Endodermal cell (in vitro differentiated cells): ENCODE measurements at regions not wholly inside any gene's neighbourhood (a gene's known extent, or its start where the extent isn't known, plus 50 kb on each side); places are given as distances from the start of the nearest gene placed in this dataset.
A peak's percentile ranks its signal among the peaks of the same experiment; 100 is the strongest.

Experiments used
- DNase-seq: peaks from one replicate; pipeline ENCODE4 v3.0.0-alpha.2; 2017
- H3K27ac ChIP-seq: 2 replicates; pipeline ENCODE4 v1.5.1; 2013; ENCODE audit warnings: mild to moderate bottlenecking, low read depth, low read length, moderate library complexity
- H3K27me3 ChIP-seq: 2 replicates; pipeline ENCODE4 v1.6.1; 2013; ENCODE audit warnings: mild to moderate bottlenecking, low read length, moderate library complexity; ENCODE audit not compliant: insufficient read depth, control insufficient read depth, poor library complexity, severe bottlenecking
- H3K36me3 ChIP-seq: 2 replicates; pipeline ENCODE4 v1.7.0; 2013; ENCODE audit warnings: mild to moderate bottlenecking, low read length, moderate library complexity; ENCODE audit not compliant: control insufficient read depth, insufficient read depth
- H3K4me1 ChIP-seq: one replicate; pipeline ENCODE4 v1.7.0; 2013; ENCODE audit warnings: low read length; ENCODE audit not compliant: control insufficient read depth, insufficient read depth
- H3K4me3 ChIP-seq: 2 replicates; pipeline ENCODE4 v1.5.1; 2013; ENCODE audit warnings: mild to moderate bottlenecking, low read length, moderate library complexity
- H3K9ac ChIP-seq: 2 replicates; pipeline ENCODE4 v1.6.1; 2013; ENCODE audit warnings: mild to moderate bottlenecking, low read length, moderate library complexity; ENCODE audit not compliant: poor library complexity, severe bottlenecking; ENCODE audit errors: extremely low read depth
- H3K9me3 ChIP-seq: 2 replicates; pipeline ENCODE4 v1.6.1; 2013; ENCODE audit warnings: mild to moderate bottlenecking, low read length, moderate library complexity; ENCODE audit not compliant: control insufficient read depth
- H3K27ac Mint-ChIP-seq: 2 replicates; pipeline ENCODE4 v1.8.0; 2020; ENCODE audit warnings: mixed read lengths
- H3K27me3 Mint-ChIP-seq: 2 replicates; pipeline ENCODE4 v1.8.0; 2021; ENCODE audit warnings: mild to moderate bottlenecking, mixed read lengths; ENCODE audit not compliant: insufficient read depth
- H3K36me3 Mint-ChIP-seq: 2 replicates; pipeline ENCODE4 v1.8.0; 2020; ENCODE audit warnings: low read depth, mixed read lengths
- H3K4me1 Mint-ChIP-seq: 2 replicates; pipeline ENCODE4 v1.8.0; 2020; ENCODE audit warnings: mixed read lengths
- H3K4me3 Mint-ChIP-seq: 2 replicates; pipeline ENCODE4 v1.8.0; 2020; ENCODE audit warnings: mild to moderate bottlenecking, moderate library complexity, mixed read lengths
- H3K9me3 Mint-ChIP-seq: 2 replicates; pipeline ENCODE4 v1.8.0; 2020; ENCODE audit warnings: mild to moderate bottlenecking, mixed read lengths
- WGBS, 2 experiments: methylation state at CpG; one replicate each; pipeline versions ENCODE4 v1.1.5 to v1.1.7; 2013; ENCODE audit warnings: missing lambda C conversion rate in 2 of 2, mixed read lengths in 1 of 2; ENCODE audit not compliant: insufficient coverage in 1 of 2, insufficient read length in 1 of 2; 5-methylcytosine and 5-hydroxymethylcytosine counted together
- TF ChIP-seq, protein P1 (sequence below): fragments of 200-600 bp; sonication (generic); conservative IDR thresholded peaks from 2 replicates; pipeline ENCODE4 v1.5.0; 2021; ENCODE audit warnings: antibody characterized with exemption, mild to moderate bottlenecking

DNA sequence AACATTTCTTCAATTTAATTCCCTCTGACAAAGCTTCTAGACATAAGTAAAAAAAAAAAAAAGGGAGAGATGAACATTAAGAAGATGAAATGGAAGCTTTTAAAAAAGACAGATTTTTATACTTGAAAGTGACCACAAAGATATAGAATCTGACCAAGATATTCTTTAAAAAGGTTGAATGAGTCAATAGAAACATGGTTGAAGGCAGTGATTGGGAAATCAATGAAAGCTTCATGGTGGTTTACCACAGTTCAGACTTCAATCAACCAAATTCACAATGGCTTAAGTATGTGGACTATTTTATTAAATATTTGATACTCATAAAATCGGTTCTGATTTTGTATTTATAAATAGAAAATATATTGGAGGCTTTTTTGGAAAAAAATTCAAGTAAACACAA, 248.4 kb upstream of the HSF2 start:
- Histone ChIP-seq H3K27ac (no peak overlapping the region), H3K4me1 (peaks cover 2% of the 10 kb centered on the region), H3K36me3 (no peaks in the 10 kb centered on the region), H3K9ac (no peak overlapping the region), H3K4me3 (no peak overlapping the region), H3K9me3 (no peaks in the 10 kb centered on the region), H3K27me3 (no peaks in the 10 kb centered on the region)
- Mint-ChIP-seq H3K4me3 (no peak overlapping the region), H3K27me3 (no peaks in the 10 kb centered on the region), H3K27ac (no peak overlapping the region), H3K36me3 (no peaks in the 10 kb centered on the region), H3K9me3 (no peaks in the 10 kb centered on the region), H3K4me1 (peaks cover 14% of the 10 kb centered on the region)
- DNase-seq: no peak
- TF ChIP-seq, protein P1, sequence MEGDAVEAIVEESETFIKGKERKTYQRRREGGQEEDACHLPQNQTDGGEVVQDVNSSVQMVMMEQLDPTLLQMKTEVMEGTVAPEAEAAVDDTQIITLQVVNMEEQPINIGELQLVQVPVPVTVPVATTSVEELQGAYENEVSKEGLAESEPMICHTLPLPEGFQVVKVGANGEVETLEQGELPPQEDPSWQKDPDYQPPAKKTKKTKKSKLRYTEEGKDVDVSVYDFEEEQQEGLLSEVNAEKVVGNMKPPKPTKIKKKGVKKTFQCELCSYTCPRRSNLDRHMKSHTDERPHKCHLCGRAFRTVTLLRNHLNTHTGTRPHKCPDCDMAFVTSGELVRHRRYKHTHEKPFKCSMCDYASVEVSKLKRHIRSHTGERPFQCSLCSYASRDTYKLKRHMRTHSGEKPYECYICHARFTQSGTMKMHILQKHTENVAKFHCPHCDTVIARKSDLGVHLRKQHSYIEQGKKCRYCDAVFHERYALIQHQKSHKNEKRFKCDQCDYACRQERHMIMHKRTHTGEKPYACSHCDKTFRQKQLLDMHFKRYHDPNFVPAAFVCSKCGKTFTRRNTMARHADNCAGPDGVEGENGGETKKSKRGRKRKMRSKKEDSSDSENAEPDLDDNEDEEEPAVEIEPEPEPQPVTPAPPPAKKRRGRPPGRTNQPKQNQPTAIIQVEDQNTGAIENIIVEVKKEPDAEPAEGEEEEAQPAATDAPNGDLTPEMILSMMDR: no peak
- no CpG with 5 or more reads among the region's 1 CpG for WGBS, 2 experiments

DNA sequence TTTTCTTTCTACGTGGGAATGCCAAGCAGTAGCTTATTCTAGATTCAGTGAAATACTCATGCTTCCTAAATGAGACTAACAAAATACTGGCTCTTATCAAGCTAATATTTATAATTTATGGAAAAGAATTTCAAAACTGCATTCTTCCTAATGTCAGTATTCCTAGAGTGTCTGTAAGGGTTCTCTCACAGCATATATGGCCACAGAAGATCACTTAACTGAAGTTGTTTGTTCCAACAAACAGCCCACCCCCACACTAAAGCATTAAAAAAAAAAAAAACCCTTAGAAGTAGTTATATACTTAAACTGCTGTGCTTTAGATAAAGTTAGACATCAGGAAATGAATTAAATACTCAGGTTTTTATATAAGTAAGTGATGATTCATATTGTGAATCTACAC, 247.7 kb upstream of the HSF2 start:
- Histone ChIP-seq H3K9me3 (no peaks in the 10 kb centered on the region), H3K9ac (no peak overlapping the region), H3K27ac (no peak overlapping the region), H3K27me3 (no peaks in the 10 kb centered on the region), H3K4me1 (peaks cover 2% of the 10 kb centered on the region), H3K4me3 (no peak overlapping the region), H3K36me3 (no peaks in the 10 kb centered on the region)
- DNase-seq: no peak
- TF ChIP-seq, protein P1: no peak
- peaks cover 14% of the 10 kb centered on the region for H3K4me1 Mint-ChIP-seq
- H3K27me3 Mint-ChIP-seq: no peaks in the 10 kb centered on the region
- H3K27ac Mint-ChIP-seq: no peak overlapping the region
- H3K4me3 Mint-ChIP-seq: no peak overlapping the region
- no peaks in the 10 kb centered on the region for H3K36me3 Mint-ChIP-seq
- 100% methylated on average over 1 of the region's 1 CpG; no CpG with 5 or more reads in 1 of the 2 experiments for WGBS, 2 experiments
- no peaks in the 10 kb centered on the region for H3K9me3 Mint-ChIP-seq

DNA sequence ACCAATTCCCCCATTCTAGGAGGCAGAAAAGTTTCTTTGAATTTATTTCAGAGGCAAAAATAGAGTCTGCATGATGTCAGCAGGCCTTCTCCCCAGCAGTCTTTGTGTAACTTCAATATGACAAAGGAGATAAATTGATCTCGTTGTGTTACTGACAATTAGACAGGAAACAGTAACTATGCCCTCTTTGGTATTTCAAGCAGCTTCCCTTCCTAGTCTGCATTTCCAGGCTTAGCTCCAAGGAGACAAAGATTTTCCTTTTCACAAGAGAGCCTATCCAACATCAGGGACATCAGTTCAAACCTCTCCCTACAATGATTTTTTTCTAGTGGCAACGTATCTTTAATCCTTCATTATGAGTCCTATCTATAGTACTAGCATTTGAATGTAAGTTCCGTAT, 245.9 kb upstream of the HSF2 start:
- Histone ChIP-seq H3K4me3 (no peak overlapping the region), H3K36me3 (no peaks in the 10 kb centered on the region), H3K9ac (no peak overlapping the region), H3K4me1 (no peaks in the 10 kb centered on the region), H3K9me3 (no peaks in the 10 kb centered on the region), H3K27me3 (no peaks in the 10 kb centered on the region), H3K27ac (peak overlapping the region; percentile 25)
- TF ChIP-seq, protein P1: no peak
- DNase-seq: no peak
- no peaks in the 10 kb centered on the region for H3K36me3 Mint-ChIP-seq
- no peaks in the 10 kb centered on the region for H3K9me3 Mint-ChIP-seq
- no peak overlapping the region for H3K4me3 Mint-ChIP-seq
- WGBS, 2 experiments: 54 to 90% methylated on average over 2 to 3 of the region's 3 CpGs
- H3K4me1 Mint-ChIP-seq: peaks cover 4% of the 10 kb centered on the region
- no peaks in the 10 kb centered on the region for H3K27me3 Mint-ChIP-seq
- H3K27ac Mint-ChIP-seq: no peak overlapping the region
